IPS-20b (cell line): ENCODE measurements at regions not wholly inside any gene's neighbourhood (a gene's known extent, or its start where the extent isn't known, plus 50 kb on each side); places are given as distances from the start of the nearest gene placed in this dataset.

Experiments used
- H3K27ac ChIP-seq: one replicate; pipeline ENCODE4 v1.5.1; 2013; ENCODE audit warnings: low read length
- H3K27me3 ChIP-seq: 2 replicates; pipeline ENCODE4 v1.6.1; 2013; ENCODE audit warnings: mild to moderate bottlenecking, low read length, inconsistent platforms; ENCODE audit not compliant: insufficient read depth
- H3K36me3 ChIP-seq: 2 replicates; pipeline ENCODE4 v1.6.1; 2013; ENCODE audit warnings: low read depth, mild to moderate bottlenecking, inconsistent platforms, low read length, moderate library complexity; ENCODE audit not compliant: insufficient read depth
- H3K4me1 ChIP-seq: 2 replicates; pipeline ENCODE4 v1.6.1; 2013; ENCODE audit warnings: mild to moderate bottlenecking, control low read depth, inconsistent platforms, low read length, moderate library complexity; ENCODE audit not compliant: insufficient read depth
- H3K4me3 ChIP-seq: 2 replicates; pipeline ENCODE4 v1.5.1; 2013; ENCODE audit warnings: mild to moderate bottlenecking, low read length, inconsistent platforms
- H3K9ac ChIP-seq: 2 replicates; pipeline ENCODE4 v1.6.1; 2013; ENCODE audit warnings: low read depth, mild to moderate bottlenecking, inconsistent platforms, low read length, moderate library complexity
- H3K9me3 ChIP-seq: 2 replicates; pipeline ENCODE4 v1.6.1; 2013; ENCODE audit warnings: mild to moderate bottlenecking, low read depth, low read length, inconsistent platforms; ENCODE audit not compliant: insufficient read depth

- Histone ChIP-seq H3K9ac (no peak overlapping the region), H3K27ac (no peak overlapping the region), H3K36me3 (no peaks in the 10 kb centered on the region), H3K4me1 (no peaks in the 10 kb centered on the region), H3K4me3 (no peak overlapping the region), H3K27me3 (no peaks in the 10 kb centered on the region), H3K9me3 (no peaks in the 10 kb centered on the region)
Observed at GRCh38 chr5:30981576-30981975, 211.9 kb upstream of the CDH6 start.

GRCh38 chr5:30968971-30969370 lies 224.5 kb upstream of the CDH6 start:
- no peaks in the 10 kb centered on the region for H3K27me3 ChIP-seq
- H3K9ac ChIP-seq = no peak overlapping the region
- no peaks in the 10 kb centered on the region for H3K9me3 ChIP-seq
- H3K27ac ChIP-seq = no peak overlapping the region
- H3K36me3 ChIP-seq = no peaks in the 10 kb centered on the region
- no peaks in the 10 kb centered on the region for H3K4me1 ChIP-seq
- H3K4me3 ChIP-seq = no peak overlapping the region

- Histone ChIP-seq H3K36me3 (no peaks in the 10 kb centered on the region), H3K9ac (no peak overlapping the region), H3K4me1 (peaks cover 6% of the 10 kb centered on the region), H3K4me3 (no peak overlapping the region), H3K9me3 (no peaks in the 10 kb centered on the region), H3K27ac (no peak overlapping the region), H3K27me3 (no peaks in the 10 kb centered on the region)
Observed at GRCh38 chr5:30960036-30960435, 233.4 kb upstream of the CDH6 start.

GRCh38 chr5:30959238-30959637 lies 234.2 kb upstream of the CDH6 start:
- H3K9ac ChIP-seq = no peak overlapping the region
- no peaks in the 10 kb centered on the region for H3K27me3 ChIP-seq
- H3K9me3 ChIP-seq = no peaks in the 10 kb centered on the region; the same call in 1 of the 2 replicates
- H3K4me3 ChIP-seq = no peak overlapping the region
- peaks cover 6% of the 10 kb centered on the region for H3K4me1 ChIP-seq
- no peaks in the 10 kb centered on the region for H3K36me3 ChIP-seq
- no peak overlapping the region for H3K27ac ChIP-seq

- Histone ChIP-seq H3K4me1 (peaks cover 6% of the 10 kb centered on the region), H3K27me3 (no peaks in the 10 kb centered on the region), H3K4me3 (no peak overlapping the region), H3K9me3 (no peaks in the 10 kb centered on the region; the same call in 1 of the 2 replicates), H3K9ac (no peak overlapping the region), H3K27ac (no peak overlapping the region), H3K36me3 (no peaks in the 10 kb centered on the region)
Observed at GRCh38 chr5:30957591-30957990, 235.9 kb upstream of the CDH6 start.

- no peak overlapping the region for H3K9ac ChIP-seq
- H3K9me3 ChIP-seq = no peaks in the 10 kb centered on the region; the same call in 1 of the 2 replicates
- no peak overlapping the region for H3K4me3 ChIP-seq
- no peak overlapping the region for H3K27ac ChIP-seq
- H3K4me1 ChIP-seq = peaks cover 6% of the 10 kb centered on the region
- H3K27me3 ChIP-seq = no peaks in the 10 kb centered on the region
- H3K36me3 ChIP-seq = no peaks in the 10 kb centered on the region
Observed at GRCh38 chr5:30956251-30956650, 237.2 kb upstream of the CDH6 start.

- no peak overlapping the region for H3K27ac ChIP-seq
- H3K9me3 ChIP-seq = no peaks in the 10 kb centered on the region
- H3K4me3 ChIP-seq = no peak overlapping the region
- H3K9ac ChIP-seq = no peak overlapping the region
- H3K4me1 ChIP-seq = peaks cover 18% of the 10 kb centered on the region; the same call in 1 of the 2 replicates
- no peaks in the 10 kb centered on the region for H3K36me3 ChIP-seq
- no peaks in the 10 kb centered on the region for H3K27me3 ChIP-seq
Observed at GRCh38 chr5:30937070-30937469, 256.4 kb upstream of the CDH6 start.

GRCh38 chr5:30933599-30933998 lies 259.9 kb upstream of the CDH6 start:
- peaks cover 19% of the 10 kb centered on the region; the same call in 1 of the 2 replicates for H3K4me1 ChIP-seq
- no peaks in the 10 kb centered on the region for H3K27me3 ChIP-seq
- H3K36me3 ChIP-seq = no peaks in the 10 kb centered on the region
- peak overlapping the region; percentile 5 for H3K27ac ChIP-seq
- no peaks in the 10 kb centered on the region for H3K9me3 ChIP-seq
- H3K4me3 ChIP-seq = peak overlapping the region; percentile 15; the same call in 1 of the 2 replicates
- H3K9ac ChIP-seq = peak overlapping the region; percentile 22; the same call in 1 of the 2 replicates

GRCh38 chr5:30932273-30933017 lies 261.0 kb upstream of the CDH6 start:
- Histone ChIP-seq H3K27me3 (no peaks in the 10 kb centered on the region), H3K4me3 (peak overlapping the region; percentile 15; the same call in 1 of the 2 replicates), H3K27ac (no peak overlapping the region), H3K9ac (no peak overlapping the region), H3K4me1 (peaks cover 19% of the 10 kb centered on the region; the same call in 1 of the 2 replicates), H3K9me3 (no peaks in the 10 kb centered on the region), H3K36me3 (no peaks in the 10 kb centered on the region)

GRCh38 chr5:30930736-30931135 lies 262.8 kb upstream of the CDH6 start:
- Histone ChIP-seq H3K9ac (no peak overlapping the region), H3K4me3 (no peak overlapping the region), H3K4me1 (peaks cover 19% of the 10 kb centered on the region; the same call in 1 of the 2 replicates), H3K27me3 (no peaks in the 10 kb centered on the region), H3K36me3 (no peaks in the 10 kb centered on the region), H3K27ac (no peak overlapping the region), H3K9me3 (no peaks in the 10 kb centered on the region)

- Histone ChIP-seq H3K9me3 (no peaks in the 10 kb centered on the region), H3K4me1 (peaks cover 19% of the 10 kb centered on the region; the same call in 1 of the 2 replicates), H3K9ac (no peak overlapping the region), H3K27ac (no peak overlapping the region), H3K4me3 (no peak overlapping the region), H3K36me3 (no peaks in the 10 kb centered on the region), H3K27me3 (no peaks in the 10 kb centered on the region)
Observed at GRCh38 chr5:30928956-30929355, 264.5 kb upstream of the CDH6 start.

- Histone ChIP-seq H3K9ac (no peak overlapping the region), H3K9me3 (no peaks in the 10 kb centered on the region), H3K4me3 (no peak overlapping the region), H3K36me3 (no peaks in the 10 kb centered on the region), H3K27ac (no peak overlapping the region), H3K27me3 (no peaks in the 10 kb centered on the region), H3K4me1 (no peaks in the 10 kb centered on the region)
Observed at GRCh38 chr5:30926218-30926617, 267.3 kb upstream of the CDH6 start.
